HCT116 (cell line): ENCODE measurements at regions not wholly inside any gene's neighbourhood (a gene's known extent, or its start where the extent isn't known, plus 50 kb on each side); places are given as distances from the start of the nearest gene placed in this dataset.

Source experiments
- CEBPB ChIP-seq: IDR thresholded peaks from 2 replicates; pipeline ENCODE4 v1.6.1; 2012; ENCODE audit warnings: low read depth
- EGR1 ChIP-seq: IDR thresholded peaks from 2 replicates; pipeline ENCODE4 v1.6.1; 2012; ENCODE audit warnings: low read depth
- EZH2 ChIP-seq: fragments of 200-600 bp; sonication (generic); IDR thresholded peaks from 2 replicates; pipeline ENCODE4 v1.6.1; 2017; ENCODE audit warnings: antibody characterized with exemption, mixed run types
- EZH2phosphoT487 ChIP-seq: fragments of 200-600 bp; IDR thresholded peaks from 2 replicates; pipeline ENCODE4 v1.6.1; 2018; ENCODE audit warnings: antibody characterized with exemption, borderline replicate concordance
- POLR2A ChIP-seq: IDR thresholded peaks from 2 replicates; pipeline ENCODE4 v1.7.0; 2011; ENCODE audit warnings: borderline replicate concordance; ENCODE audit not compliant: insufficient read depth, insufficient read length; ENCODE audit errors: extremely low read depth
- POLR2AphosphoS5 ChIP-seq: IDR thresholded peaks from 2 replicates; pipeline ENCODE4 v1.6.1; 2011; ENCODE audit warnings: mild to moderate bottlenecking, low read depth, low read length, moderate library complexity
- SIN3A ChIP-seq: IDR thresholded peaks from 2 replicates; pipeline ENCODE4 v1.6.1; 2012; ENCODE audit warnings: low read depth
- TF ChIP-seq, protein P1 (sequence below), 3 experiments: fragments of 200-600 bp in 1 of 3; sonication (generic) in 1 of 3; IDR thresholded peaks in 2 of 3; conservative IDR thresholded peaks in 1 of 3; 2 replicates each; pipeline ENCODE4 v1.5.1; 2012 to 2017; ENCODE audit warnings: low read depth in 2 of 3, low read length in 2 of 3, antibody characterized with exemption in 1 of 3, borderline replicate concordance in 1 of 3, control low read depth in 1 of 3, mild to moderate bottlenecking in 1 of 3, mixed read lengths in 1 of 3, mixed run types in 1 of 3, moderate library complexity in 1 of 3; ENCODE audit not compliant: insufficient read depth in 1 of 3

DNA sequence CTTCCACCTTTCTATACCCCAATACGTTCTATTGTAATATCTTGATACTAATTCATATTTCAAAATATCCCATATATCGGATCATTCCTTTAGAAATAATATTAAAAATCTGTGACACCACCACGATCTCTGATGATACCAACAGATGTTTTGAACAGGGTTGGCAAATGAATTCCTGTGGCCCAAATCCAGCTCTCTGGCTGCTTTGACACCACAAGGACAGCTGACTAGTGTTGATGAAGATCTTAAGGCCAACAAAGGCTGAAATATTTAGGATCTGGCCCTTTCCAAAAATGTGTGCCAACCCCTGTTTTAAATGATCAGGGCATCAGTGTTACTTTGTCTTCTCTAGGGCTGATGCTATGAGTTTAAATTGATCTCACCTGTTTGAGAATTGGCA lies 380.7 kb upstream of the PFKP start:
- TF ChIP-seq CEBPB (no peak), POLR2A (no peak), SIN3A (no peak), EGR1 (no peak), EZH2 (no peak), EZH2phosphoT487 (no peak), POLR2AphosphoS5 (no peak)
- TF ChIP-seq, protein P1, sequence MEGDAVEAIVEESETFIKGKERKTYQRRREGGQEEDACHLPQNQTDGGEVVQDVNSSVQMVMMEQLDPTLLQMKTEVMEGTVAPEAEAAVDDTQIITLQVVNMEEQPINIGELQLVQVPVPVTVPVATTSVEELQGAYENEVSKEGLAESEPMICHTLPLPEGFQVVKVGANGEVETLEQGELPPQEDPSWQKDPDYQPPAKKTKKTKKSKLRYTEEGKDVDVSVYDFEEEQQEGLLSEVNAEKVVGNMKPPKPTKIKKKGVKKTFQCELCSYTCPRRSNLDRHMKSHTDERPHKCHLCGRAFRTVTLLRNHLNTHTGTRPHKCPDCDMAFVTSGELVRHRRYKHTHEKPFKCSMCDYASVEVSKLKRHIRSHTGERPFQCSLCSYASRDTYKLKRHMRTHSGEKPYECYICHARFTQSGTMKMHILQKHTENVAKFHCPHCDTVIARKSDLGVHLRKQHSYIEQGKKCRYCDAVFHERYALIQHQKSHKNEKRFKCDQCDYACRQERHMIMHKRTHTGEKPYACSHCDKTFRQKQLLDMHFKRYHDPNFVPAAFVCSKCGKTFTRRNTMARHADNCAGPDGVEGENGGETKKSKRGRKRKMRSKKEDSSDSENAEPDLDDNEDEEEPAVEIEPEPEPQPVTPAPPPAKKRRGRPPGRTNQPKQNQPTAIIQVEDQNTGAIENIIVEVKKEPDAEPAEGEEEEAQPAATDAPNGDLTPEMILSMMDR (IDR thresholded peaks at IDR 0.05 in 2 of 3, conservative IDR thresholded peaks at IDR 0.05 in 1 of 3; ENCODE audit: borderline replicate concordance in 1 of 3, insufficient read depth in 1 of 3, low read depth in 2 of 3, low read length in 2 of 3), result no peak
